Endometrium (tissue), 2 donors: ENCODE measurements at regions not wholly inside any gene's neighbourhood (a gene's known extent, or its start where the extent isn't known, plus 50 kb on each side); places are given as distances from the start of the nearest gene placed in this dataset.
"Not testable (repeated sequence)": the region's sequence is repeated elsewhere in the genome, so short reads cannot be mapped to it uniquely, and the experiment has no call there.

Experiments
- FAIRE-seq: peaks from 2 replicates; lab custom pipeline; 2012; peaks lifted over from hg19 to GRCh38; lab: Jason Lieb, UNC
- donor health status: control.
- donor health status: control.

DNA sequence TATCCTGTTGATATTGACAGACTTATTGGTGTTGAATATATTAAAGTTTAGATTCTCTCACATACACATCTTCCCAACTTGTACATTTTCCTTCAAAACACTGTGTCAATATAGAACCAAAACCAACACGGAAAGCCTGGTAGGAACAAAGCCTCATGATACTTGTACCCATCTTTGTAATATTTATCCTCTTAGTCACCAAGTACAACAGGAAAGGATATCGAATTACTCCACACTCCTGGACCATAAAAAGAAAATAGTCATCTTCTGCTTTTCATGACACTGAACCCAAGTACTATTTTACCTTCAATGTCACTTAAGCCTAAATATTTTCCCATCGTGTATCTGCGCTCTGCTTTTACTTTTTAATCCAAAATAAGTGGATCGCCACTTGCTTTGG lies 702.9 kb upstream of the PCDH9 start:
- no peak for FAIRE-seq

DNA sequence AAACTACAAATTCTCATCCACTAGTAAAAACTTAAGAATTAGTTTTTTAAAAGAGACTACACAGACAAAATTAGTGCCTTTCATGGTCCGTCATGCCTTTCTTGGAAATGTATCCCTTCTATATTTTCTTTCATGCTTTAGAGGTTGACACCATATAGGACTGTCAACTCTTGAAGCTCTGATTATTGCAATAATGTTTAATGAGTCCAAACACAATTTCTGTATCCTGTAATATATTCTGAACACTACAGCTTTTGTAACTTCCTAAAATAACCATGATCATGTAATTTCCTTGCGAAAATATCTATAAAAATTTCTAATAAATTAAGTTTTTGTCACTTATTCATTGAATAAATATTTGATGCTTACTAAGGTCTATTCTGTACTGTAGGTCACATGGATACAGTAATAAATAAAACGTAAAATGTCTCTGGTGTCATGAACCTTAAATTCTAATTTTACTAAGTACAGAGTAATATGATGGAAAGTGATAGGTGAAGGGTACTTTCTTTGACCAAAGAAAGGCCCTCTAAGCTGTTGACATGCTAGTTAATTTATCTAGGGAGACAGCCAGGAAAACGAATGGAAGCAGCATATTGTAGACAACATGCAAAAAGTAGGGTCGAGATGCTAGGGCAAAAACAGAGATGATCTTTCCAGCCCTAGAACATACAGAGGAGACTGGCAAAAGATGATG lies 687.3 kb upstream of the PCDH9 start:
- FAIRE-seq: no peak

- no peak for FAIRE-seq
Measured at GRCh38 chr13:67916650-67917049, 686.5 kb upstream of the PCDH9 start.

GRCh38 chr13:67914535-67914934 lies 684.4 kb upstream of the PCDH9 start:
- no peak for FAIRE-seq

DNA sequence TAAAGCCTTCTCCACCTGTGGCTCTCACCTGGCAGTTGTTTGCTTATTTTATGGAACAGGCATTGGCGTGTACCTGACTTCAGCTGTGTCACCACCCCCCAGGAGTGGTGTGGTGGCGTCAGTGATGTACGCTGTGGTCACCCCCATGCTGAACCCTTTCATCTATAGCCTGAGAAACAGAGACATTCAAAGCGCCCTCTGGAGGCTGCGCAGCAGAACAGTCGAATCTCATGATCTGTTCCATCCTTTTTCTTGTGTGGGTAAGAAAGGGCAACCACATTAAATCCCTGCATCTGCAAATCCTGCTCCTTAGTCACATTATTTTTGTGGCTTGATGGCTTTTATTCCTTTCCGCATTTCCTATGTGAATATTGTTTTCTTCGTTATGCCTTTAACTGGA lies 672.8 kb upstream of the PCDH9 start:
- not testable (repeated sequence) for FAIRE-seq

DNA sequence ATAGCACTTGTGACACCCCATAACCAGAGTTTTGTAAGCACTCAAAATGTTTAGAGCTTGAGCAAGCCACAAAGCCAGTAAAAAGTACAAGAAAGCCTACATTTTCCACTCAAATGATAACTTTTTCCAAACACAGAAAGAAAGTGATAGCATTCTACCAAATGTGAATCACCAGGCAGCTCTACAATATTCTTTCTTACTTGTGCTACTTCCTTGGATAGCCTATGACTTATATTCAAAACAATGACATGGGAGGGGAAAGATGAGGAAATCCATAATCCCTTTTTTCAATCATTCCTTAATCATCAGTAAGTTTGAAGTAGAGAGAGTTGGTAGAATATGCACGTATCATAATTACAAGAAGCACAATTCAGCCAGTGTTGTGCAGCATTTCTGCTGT lies 650.8 kb upstream of the PCDH9 start:
- no peak for FAIRE-seq

- no peak for FAIRE-seq
Measured at GRCh38 chr13:67878376-67878775, 648.2 kb upstream of the PCDH9 start.

DNA sequence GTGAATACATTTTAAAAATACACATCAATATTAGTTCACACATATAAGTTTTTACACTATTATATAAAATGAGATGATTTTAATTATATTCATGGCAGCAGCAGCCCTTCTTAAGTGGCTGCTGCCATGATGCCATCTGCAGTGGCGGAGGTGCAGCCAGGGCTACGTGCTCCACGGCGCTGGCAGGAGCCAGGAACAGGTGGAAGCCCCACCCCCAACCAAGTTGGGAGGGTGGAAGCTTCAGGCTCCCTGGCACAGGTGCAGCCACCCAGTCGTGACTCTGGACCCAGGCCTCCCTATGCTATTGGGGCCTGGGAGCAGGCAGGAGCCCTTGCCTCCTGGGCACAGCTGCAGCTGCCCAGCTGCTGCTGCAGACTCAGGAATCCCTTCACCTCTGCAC lies 646.9 kb upstream of the PCDH9 start:
- no peak for FAIRE-seq

GRCh38 chr13:67867206-67867605 lies 637.1 kb upstream of the PCDH9 start:
- FAIRE-seq: no peak

- no peak for FAIRE-seq
Measured at GRCh38 chr13:67860315-67860714, 630.2 kb upstream of the PCDH9 start.

GRCh38 chr13:67859904-67860303 lies 629.8 kb upstream of the PCDH9 start:
- no peak for FAIRE-seq

- no peak for FAIRE-seq
Measured at GRCh38 chr13:67857581-67858310, 627.6 kb upstream of the PCDH9 start.

- FAIRE-seq: no peak
Measured at GRCh38 chr13:67856955-67857354, 626.8 kb upstream of the PCDH9 start.

DNA sequence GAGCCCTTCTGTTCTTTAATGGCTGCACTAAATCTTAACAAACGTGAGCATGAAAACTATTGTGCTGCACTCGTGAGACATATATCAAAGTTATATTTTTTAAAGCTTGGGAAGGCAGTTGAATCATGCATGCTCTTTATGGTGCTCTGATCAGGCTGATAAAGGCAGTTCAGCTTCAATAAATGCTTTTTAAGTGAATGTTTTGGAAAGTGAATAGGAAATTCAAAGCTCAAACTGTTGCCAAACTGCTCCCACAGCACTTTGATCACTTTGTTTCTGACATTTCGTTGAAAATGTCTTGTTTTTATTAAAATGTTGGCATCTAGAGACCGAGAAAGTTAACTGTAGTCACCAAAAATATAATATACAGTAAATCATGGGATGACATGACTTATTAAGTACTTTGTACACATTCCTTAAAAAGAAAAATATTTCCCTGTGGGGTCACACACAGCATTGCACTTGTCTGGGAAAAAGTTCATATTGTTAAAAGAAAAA lies 625.7 kb upstream of the PCDH9 start:
- no peak for FAIRE-seq

GRCh38 chr13:67854990-67855389 lies 624.9 kb upstream of the PCDH9 start:
- no peak for FAIRE-seq

DNA sequence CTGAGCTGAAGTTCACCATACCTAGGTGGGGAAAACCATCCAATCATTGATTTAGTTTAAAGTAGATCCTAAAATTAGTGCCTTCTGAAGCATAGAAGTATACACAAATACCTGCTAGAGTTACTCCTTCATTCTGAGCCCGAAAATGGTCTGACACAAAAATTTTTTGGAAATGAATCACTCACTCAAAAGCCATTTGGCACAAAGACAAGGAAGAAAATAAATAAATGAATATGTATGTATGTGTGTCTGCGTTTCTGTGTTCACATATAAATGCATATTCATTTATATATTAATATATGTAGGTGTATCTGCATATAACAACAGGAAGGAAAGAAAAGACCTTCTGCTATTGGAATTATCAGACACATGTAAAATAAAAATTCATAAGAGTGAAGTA lies 614.4 kb upstream of the PCDH9 start:
- no peak for FAIRE-seq

DNA sequence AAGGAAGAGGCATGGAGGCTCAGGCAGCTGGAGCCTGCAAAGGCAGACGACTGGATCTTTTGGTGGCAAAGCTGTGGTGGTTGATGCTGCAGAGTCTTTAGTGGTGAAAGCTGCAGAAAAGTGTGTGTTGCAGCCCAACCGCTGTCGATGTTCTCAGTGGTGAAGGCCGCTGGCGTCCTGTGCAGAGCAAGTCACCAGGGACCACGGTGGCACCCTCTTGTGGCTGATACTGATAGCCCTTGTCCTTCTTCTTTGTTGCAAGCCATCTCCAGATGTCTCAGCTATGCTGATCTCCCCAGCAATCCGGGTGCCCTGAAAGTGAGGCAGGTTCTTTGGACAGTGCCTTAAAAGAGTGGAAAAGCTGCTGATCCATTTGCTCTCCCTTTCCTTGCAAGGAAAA lies 610.9 kb upstream of the PCDH9 start:
- FAIRE-seq: no peak

DNA sequence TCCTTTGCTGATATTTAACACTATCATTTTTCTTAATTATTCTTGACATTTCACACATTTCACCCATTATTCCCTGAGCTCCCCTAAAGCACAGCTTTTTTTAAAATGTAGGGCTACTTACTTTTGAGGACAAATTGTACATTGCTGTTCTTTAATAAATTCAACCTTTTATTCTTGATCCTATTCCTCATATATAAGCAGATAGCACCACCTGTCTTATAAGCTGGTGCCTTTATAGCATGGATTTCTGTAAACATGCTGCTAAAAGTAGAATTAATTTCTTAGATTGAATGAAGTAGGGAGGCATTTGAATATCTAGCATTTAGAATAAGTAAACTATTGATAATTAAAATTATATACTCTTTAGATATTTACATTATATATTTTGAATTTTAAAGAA lies 603.4 kb upstream of the PCDH9 start:
- FAIRE-seq: no peak

- FAIRE-seq: no peak
Measured at GRCh38 chr13:67829641-67830040, 599.5 kb upstream of the PCDH9 start.

GRCh38 chr13:67827992-67828391 lies 597.9 kb upstream of the PCDH9 start:
- no peak for FAIRE-seq

GRCh38 chr13:67821606-67822005 lies 591.5 kb upstream of the PCDH9 start:
- peak; percentile 31 for FAIRE-seq

- FAIRE-seq: no peak
Measured at GRCh38 chr13:67806796-67807195, 576.7 kb upstream of the PCDH9 start.

DNA sequence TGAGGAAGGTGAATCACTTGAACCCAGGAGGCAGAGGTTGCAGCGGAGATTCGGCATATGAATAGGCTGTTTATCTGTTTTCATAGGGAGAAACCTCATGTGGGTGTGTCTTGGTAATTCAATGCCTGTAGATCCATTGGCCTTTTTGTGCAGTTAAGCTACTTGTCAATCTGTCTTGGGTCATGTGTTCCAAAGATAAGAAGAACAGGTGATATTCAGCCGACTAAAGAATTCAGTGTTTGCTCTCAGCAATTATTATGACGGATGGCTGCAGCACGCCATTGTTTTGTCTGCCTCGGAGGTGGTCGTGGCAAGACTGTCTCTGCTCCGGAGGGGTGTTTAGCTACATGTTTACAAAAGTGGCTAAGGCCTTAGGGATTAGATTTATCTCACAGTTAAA lies 573.0 kb upstream of the PCDH9 start:
- FAIRE-seq: no peak

- no peak for FAIRE-seq
Measured at GRCh38 chr13:67792151-67792676, 562.1 kb upstream of the PCDH9 start.
